GM18858 (cell line): ENCODE measurements at regions not wholly inside any gene's neighbourhood (a gene's known extent, or its start where the extent isn't known, plus 50 kb on each side); places are given as distances from the start of the nearest gene placed in this dataset.
"Not testable (repeated sequence)": the region's sequence is repeated elsewhere in the genome, so short reads cannot be mapped to it uniquely, and the experiment has no call there.

ENCODE experiments used
- ATAC-seq: cut with Tn5 transposase; IDR thresholded peaks from one replicate; pipeline ENCODE4 v1.9.1; 2021; ENCODE audit not compliant: unreplicated experiment

DNA sequence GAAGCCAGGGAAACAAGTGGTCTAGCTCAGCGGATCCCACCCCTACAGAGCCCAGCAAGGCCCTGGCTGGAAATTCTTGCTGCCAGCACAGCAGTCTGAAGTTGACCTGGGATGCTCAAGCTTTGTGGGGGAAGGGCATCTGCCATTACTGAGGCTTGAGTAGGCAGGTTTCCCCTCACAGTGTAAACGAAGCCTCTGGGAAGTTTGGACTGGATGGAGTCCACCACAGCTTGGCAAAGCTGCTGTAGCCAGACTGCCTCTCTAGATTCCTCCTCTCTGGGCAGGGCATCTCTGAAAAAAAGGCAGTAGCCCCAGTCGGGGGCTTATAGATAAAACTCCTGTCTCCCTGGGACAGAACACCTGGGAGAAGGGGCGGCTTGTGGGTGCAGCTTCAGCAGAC is 365.9 kb upstream of the SALL1 start:
- not testable (repeated sequence) for ATAC-seq

DNA sequence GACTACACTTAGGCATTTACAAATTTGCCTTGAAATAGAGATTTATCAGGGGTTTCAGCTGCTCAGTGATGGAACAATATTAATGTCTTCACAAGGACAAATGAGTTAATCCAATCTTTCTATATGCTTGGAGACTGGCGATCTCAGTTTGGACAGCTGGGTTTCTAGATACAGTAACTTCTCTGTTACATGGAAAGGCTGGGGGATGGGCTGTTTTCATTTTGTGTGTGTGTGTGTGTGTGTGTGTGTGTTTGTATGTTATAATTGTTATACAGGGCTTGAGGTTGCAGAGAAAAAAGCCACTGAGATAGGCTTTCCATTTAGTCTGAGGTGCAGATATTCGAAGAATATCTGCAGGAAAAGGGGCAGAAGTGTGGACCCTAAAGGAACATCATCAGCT is 359.3 kb upstream of the SALL1 start:
- ATAC-seq, result no peak

DNA sequence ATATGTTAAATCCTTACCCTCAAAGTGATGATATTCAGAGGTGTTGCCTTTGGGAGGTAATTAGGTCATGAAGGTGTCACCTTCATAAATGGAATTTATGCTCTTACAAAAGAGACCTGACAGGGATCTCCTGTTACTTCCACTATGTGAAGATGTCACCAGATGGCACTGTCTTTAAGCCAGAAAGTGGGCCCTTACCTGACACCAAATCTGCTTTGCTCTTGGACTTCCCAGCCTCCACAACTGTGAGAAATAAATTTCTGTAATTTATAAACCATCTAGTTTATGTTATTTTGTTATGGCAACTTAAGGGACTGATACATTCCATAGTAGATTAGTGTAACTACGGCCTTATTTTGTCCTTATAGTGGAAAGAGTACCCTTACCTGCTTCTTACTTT is 358.3 kb upstream of the SALL1 start:
- no peak for ATAC-seq

DNA sequence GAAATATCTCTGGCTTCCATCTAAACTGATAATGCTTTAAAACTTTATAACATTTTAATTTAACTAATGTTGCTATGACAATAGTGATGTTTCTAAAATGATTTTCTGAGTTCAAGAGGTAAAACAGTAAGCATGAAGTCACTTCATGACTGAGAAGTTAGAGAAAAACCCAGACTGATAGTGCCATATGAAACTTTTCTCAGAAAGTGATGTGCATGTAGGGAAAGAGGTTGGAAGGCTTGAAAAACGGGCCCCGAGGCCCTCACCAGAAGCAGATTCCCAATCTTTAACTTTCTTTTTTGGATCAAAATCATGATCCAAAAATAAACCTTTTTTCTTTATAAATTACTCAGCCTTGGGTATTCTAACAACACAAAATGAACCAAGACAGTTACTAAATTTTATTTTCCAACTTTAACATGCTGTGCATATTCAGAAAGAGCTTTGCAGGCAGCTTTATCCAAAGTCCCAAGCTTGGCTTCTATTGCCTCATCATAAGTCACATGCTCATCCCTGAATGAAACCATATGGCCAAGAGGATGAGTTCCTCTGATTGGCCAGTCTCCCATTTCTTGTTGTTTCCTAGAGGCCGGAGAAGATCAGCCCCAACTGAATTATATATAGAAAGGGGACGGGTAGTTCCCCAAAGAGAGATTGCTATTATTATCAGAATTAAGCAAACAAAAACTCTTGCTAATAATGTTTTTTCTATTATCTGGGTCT is 357.6 kb upstream of the SALL1 start:
- ATAC-seq, result no peak

DNA sequence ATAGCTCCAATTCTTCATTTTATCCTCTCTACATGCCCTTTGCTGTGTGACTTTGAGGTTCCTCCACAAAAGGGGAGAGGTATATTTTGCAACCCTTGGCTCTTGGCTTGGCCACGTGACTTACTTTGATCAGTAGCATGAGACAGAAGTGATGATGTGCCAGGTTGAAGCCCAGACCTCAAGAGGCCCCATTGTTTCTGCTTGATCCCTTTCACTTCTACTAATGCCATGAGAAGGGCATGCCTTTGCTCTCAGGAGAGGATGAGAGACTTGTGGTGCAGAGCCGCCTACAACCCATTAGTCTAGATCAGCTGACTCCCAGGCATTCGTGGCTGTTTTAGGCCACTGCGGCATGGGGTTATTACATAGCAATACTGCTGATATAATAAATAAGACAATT is 356.2 kb upstream of the SALL1 start:
- no peak for ATAC-seq

DNA sequence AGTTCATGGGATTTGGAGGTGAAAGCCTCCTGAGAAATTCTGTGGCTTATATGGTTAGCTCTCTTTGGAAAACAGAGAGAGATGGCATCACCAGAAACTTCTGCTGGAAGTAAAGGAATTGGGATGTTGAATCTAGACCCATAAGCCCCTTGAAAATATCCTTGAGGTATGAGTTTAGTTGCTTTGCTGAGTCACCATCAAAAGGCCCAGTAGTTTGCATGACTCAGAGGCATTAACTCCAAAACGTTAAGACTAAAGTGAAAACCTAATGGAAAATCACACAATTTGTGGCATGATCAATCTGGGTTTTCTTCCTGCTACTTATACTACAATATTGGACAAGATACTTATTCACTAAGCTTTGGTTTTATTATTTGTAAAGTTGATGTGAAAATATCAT is 349.2 kb upstream of the SALL1 start:
- no peak for ATAC-seq

DNA sequence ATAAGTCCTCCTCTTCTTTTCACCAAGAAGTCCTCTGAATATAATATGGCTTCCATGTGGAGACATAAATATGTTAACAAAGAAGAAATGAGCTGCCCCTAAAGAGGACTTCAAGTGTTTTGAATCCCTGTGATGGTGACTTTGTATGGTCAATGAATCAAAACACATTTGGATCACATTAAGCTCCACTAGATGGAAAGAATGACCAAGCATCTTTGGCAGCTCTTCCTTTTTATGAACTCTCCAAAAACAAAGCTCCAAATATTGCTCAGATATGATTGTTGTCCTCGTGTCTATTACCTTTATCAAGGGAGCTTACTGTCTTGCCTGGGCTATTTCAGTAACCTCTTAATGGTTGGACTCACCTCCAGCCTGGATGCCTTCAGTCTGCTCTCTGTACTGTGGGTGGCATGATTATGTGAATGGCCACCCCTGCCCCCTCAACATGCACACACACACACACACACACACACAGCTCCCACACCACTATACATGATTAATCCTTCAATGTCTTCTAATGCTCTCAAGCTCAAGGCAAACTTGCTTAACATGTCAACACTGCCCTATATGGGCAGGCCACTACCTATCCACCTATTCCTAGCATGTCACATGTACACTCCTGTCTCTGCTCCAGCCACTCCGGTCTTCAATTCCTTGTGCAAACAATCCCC is 346.6 kb upstream of the SALL1 start:
- ATAC-seq, result no peak

DNA sequence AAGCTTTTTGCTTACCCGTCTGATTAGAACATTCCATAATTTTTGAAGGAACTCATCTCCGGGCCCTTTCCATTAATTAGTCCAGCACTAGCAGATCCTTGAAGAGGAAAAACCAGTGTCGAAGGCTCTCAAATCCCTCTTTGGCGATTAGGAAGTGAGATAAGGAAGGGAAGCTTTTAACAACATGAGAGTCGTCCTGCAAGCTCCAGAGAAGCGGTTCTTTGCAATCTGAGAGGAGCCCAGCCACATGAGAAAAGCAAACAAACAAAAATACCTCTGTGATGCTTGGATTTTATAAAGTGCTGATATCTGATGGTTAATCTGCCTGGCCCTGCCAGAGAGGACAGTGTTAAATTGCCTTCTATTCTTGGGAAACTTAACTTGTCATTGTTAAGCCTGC is 339.8 kb upstream of the SALL1 start:
- no peak for ATAC-seq

DNA sequence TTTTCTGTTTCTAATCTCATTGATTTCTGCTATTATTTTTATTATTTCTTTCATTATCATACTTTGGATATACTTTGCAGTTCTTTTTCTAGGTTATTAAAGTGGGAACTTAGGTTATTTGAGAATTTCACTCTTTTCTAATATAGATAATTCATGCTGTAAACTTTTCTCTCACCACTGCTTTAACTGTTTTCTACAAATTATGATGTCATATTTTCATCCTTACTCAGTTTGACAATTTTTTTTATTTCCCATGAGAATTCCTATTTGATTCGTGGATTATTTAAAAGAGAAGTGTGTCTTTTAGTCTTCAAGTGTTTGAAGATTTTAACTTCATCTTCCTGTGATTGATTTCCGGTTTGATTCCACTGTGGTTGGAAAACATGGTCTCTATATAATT is 336.8 kb upstream of the SALL1 start:
- no peak for ATAC-seq

DNA sequence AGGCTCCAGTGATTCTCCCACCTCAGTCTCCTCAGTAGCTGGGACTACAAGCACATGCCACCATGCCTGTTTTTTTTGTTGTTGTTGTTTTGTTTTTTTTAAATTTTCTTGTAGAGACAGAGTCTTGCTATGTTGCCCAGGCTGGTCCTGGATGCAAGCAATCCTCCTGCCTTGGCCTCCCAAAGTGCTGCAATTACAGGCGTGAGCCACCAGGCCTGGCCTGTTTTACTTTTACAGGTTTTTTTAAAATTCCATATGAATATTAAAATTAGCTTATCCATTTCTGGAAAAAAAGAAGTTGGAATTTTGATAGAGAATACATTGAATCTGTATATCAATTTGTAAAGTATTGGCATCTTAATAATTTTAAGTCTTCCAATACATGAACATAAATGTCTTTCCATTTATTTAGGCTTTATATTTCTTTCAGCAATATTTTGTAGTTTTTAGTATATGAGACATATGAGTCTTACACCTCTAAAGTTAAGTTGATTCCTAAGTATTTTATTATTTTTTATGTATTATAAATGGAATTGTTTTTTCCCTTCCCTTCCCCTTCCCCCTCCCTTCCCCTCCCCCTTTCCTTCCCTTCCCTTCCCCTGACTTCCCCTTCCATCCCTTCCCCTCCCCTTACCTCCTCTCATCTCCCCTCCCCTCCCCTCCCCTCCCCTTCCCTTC is 323.5 kb upstream of the SALL1 start:
- no peak for ATAC-seq

DNA sequence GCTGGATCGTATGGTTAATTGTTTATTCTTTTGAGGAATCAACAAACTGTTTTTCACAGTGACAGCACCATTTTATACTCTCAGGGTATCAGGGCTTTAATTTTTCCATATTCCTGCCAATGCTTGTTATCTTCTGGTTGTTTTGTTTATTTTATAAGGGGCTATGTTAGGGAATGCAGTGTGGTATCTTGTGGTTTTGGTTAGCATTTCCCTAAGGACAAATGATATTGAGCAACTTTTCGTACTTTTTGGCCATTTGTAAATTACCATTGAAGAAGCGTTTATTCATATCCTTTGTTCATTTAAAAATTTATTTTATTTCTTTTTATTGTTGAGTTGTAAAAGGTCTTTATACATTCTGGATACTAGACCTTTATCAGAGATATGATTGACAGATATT is 322.0 kb upstream of the SALL1 start:
- no peak for ATAC-seq

DNA sequence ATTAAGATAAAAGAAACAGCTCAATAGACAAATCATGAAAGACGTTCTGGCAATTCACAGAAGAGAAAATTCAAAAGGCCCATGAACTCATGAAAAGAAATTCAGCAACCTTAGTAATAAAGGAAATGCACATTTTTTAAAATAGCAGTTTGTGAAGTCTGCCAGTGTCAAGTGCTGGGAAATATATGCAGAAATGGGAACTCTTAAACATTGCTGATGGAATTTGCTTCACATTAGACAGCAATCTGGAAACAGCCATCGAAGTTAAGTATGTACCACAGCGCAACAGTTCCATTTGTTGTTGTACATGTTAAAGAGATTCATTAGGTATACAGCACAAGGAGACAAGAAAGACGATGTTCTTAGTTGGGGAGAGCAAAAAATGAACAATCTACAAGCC is 319.4 kb upstream of the SALL1 start:
- ATAC-seq, result no peak

DNA sequence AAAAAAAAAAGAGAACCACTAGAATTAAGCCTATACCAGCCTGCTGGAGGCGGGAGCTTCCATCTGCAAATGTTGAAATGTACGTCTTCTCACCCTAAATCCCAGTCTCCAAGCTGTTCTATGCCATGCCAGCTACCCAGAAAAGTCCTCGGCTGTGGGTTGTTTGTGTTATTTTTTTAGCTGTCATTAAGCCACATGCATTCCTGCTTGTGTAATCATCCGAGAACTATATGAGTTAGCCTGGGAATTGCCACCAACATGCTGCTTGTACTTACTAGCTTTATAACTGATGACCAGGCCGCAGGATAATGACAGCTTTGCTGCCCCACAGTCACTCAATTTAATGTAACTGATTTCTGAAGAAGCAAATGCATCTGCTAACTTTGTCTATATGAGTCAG is 313.9 kb upstream of the SALL1 start:
- no peak for ATAC-seq

DNA sequence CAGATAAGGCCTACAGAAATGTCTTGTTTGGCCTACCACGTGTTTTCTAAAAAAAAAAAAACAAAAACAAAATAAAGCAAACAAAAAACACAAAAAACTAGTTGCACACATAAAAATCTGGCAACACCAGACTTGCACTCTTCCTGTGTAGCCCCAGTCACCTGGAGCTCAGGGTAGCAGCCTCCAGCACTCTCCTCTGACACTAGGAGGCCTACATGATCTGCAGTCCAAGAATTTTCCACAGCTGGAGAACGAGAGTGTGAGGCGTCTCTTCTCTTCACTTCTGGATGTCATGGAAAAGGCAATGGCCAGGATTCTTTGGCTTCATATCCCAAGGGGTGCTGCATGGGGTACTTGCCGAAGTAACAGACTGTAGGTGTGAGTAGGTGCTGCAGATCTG is 310.2 kb upstream of the SALL1 start:
- no peak for ATAC-seq

DNA sequence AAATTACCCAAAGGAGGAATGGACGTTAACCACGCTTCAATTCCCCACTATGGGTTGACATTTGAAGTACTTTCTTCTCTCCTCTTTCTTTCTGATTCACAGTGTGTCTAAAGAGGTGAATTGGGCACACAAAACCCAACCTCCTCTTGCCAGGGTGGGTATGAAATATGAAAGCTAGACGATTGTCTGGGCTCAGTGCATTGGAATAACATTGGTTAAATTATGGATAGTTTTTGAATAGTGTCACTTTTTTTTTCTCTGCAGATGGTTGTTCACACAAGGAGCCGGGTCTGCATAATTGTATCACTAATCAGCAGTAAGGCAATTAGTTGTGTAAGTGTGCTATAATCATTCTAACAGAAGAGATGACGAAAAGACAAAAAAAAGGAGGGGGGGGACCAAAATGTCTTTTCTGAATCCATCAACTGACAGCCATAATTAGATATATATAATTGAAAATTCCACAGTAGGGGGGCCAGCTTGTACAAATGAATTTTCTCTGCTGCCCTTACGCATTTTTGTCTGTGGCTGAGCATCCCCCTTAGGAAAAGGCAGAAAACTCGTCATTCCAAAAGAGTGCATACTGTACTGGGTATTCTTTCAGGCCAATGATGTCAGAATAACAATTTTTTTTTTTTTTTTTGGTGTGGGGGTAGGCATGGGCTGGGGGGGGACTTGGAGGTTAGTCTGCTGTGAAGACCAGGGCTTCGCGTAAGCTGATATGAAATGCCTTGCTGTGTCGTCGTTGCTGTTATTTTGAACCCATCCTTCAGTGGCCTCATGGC is 307.5 kb upstream of the SALL1 start:
- ATAC-seq, result no peak

DNA sequence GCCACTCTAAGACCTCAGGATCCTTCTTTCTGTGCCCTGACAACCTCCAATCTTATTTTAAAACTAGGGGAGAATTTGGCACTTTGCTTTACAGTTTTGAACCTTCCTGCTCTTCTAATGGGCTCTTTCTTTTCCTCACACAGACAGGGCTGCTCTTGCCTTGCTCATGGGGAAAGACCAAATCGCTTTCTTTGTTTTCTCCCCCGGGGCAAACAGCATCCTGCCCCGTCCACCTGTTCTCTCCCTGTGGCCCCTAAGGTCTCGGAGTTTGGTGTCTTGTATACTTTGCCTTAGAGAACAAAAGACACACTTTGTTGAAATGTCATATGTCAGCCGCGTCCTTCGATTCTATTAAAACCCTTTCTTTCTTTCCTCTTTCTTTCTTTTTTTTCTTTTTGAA is 306.7 kb upstream of the SALL1 start:
- ATAC-seq, result no peak

DNA sequence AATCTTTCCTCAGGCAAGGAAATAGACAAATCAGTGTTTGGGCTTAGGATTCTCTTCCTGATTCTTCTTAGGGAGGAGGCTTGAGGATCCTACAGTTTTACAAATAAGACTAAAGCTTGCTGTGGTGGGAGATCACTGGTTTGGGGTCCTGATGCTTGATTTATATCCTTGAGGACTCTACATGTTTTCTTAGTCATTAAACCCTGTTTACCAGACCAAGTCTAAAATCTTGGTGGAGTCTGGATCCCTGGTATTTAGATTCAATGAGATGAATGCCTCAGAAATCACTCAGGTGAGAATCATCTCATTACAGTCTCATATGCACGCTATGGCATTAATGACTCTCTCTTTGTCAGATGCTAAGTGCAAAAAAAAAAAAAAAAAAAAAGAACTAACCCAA is 304.3 kb upstream of the SALL1 start:
- no peak for ATAC-seq

DNA sequence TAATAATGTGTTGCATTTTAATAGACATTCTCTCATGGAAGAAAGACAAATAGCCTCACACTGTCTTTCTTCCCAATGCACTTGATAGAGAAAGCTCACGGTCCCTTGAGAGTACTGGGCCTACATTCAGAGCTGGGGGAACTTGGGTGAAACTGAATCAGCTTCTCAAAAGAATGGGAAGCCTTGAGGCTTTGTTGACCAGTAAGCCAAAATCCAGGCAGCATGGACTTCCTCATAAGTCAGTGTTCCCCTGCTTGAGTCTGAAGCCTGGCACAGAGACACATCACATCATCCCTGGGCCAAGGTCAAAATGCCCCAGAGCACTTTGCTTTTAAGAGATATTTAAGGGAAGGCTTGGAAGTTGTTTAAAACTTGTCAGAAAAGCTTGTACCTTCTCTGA is 302.2 kb upstream of the SALL1 start:
- ATAC-seq, result no peak

DNA sequence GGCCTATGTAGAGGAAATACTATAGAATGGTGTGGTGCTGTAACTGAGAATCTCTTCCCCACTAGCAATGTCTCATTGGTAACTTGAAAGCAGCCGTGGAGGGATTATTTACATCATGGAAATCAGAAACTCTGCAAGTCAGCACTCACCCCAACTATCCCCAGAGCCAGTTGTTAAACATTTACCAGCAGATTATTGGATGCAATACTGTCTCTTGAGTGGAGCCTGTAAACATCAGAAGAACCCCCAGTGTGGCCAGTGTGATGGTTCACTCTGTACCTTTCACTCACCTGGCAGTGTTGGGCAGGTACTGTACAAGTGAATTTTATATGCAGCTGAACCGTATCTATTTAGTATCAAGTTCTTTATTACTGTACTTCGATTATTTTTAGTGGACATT is 299.8 kb upstream of the SALL1 start:
- ATAC-seq, result no peak

DNA sequence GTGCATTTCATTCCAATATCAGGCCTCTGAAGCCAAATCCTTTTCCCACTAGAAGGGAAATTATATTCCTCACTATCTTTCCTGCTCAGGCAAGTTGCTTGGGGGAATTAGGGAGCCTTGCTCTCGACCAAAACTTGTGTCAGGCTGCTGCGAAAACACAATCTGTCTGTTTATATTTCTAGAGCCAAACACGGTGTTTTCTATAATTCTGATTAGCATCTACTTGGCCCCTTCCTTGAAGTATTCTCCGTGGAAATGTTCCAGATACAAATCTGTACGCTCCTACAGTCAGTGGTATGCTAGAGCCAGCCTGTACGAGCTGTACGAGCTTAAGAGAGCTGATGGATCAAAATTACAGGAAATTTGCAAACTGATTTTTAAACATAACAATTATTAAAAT is 299.3 kb upstream of the SALL1 start:
- ATAC-seq, result no peak

DNA sequence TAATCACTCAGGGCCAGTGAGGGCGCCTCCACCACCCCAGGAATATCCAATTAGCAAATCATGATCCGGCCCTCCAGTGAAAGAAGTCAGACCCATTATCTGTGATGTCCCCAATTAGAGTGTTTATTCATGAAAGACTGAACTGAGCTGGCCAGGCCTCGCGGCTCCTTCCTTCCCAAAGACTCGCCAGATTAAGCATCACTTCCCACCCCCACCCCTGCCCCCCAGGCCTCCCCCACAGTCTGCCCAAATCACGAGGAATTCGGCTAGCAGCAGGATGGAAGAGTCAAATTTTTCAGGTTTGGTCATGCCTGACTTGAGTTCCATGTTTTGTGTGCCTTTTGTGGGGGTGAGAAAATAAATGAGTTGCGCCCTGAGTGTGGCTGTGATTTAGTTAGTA is 298.4 kb upstream of the SALL1 start:
- no peak for ATAC-seq

DNA sequence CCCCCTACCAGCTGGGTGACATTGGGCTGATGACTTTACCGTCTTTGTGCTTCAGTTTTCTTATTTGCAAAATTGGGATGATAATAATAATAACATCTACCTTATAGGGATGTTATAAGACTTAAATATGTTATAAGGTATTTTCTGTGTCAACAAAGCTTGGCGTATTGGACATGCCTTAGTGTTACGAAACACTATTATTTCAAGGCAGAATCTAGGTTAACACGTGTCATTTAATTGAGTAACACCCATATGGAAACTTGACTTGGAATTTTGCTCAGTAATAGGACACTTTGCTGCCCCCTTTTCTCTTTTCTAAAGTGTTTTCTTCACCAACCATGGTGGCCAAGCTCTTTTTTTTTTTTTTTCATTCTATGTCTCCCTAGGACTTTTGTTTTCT is 294.2 kb upstream of the SALL1 start:
- no peak for ATAC-seq
